ENCODE measurements at regions not wholly inside any gene's neighbourhood (a gene's known extent, or its start where the extent isn't known, plus 50 kb on each side); places are given as distances from the start of the nearest gene placed in this dataset.

DNA sequence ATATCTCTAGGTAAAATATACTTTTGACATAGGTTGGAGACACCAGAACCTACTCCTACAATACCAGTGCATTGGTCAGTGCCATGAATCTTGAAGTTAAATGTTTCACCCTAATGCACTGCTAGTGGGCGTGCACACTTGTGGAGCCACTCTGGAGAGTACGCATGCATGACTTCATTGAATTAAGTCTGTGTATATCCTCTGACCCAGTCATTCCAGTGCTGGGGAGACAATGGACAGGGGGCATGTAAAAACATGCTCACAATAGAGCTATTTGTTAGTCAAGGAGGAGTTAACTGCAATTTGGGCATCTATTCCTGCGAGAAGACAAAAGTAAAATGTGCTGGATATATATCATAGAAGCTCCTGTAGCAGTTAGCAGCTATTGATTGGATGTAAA is 335.4 kb upstream of the NCAM1 start:
- Histone ChIP-seq H3K9ac (ENCODE audit: low read length) (no peak overlapping the region), H4K20me1 (ENCODE audit: insufficient read depth, low read length) (no peaks in the 10 kb centered on the region), H3K27me3 (ENCODE audit: low read depth, low read length) (peaks cover 22% of the 10 kb centered on the region; the same call in 1 of the 2 replicates), H3K36me3 (replicated peaks; ENCODE audit: low read depth, low read length) (no peaks in the 10 kb centered on the region), H3K4me3 (ENCODE audit: low read length) (no peak overlapping the region), H3K9me3 (ENCODE audit: insufficient read depth, low read length) (no peaks in the 10 kb centered on the region), H3K4me1 (ENCODE audit: low read length) (peaks cover 2% of the 10 kb centered on the region; the same call in 1 of the 2 replicates), H3K79me2 (ENCODE audit: low read length) (no peaks in the 10 kb centered on the region), H2AFZ (ENCODE audit: low read depth, low read length) (no peak overlapping the region), H3K4me2 (ENCODE audit: low read length) (no peak overlapping the region), H3K27ac (ENCODE audit: low read length) (no peak overlapping the region)
- TF ChIP-seq, protein P1, sequence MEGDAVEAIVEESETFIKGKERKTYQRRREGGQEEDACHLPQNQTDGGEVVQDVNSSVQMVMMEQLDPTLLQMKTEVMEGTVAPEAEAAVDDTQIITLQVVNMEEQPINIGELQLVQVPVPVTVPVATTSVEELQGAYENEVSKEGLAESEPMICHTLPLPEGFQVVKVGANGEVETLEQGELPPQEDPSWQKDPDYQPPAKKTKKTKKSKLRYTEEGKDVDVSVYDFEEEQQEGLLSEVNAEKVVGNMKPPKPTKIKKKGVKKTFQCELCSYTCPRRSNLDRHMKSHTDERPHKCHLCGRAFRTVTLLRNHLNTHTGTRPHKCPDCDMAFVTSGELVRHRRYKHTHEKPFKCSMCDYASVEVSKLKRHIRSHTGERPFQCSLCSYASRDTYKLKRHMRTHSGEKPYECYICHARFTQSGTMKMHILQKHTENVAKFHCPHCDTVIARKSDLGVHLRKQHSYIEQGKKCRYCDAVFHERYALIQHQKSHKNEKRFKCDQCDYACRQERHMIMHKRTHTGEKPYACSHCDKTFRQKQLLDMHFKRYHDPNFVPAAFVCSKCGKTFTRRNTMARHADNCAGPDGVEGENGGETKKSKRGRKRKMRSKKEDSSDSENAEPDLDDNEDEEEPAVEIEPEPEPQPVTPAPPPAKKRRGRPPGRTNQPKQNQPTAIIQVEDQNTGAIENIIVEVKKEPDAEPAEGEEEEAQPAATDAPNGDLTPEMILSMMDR (IDR thresholded peaks at IDR 0.05; ENCODE audit: low read depth, low read length) = no peak
- no peak for TF ChIP-seq EZH2phosphoT487 (IDR thresholded peaks at IDR 0.05; ENCODE audit: low read depth)

DNA sequence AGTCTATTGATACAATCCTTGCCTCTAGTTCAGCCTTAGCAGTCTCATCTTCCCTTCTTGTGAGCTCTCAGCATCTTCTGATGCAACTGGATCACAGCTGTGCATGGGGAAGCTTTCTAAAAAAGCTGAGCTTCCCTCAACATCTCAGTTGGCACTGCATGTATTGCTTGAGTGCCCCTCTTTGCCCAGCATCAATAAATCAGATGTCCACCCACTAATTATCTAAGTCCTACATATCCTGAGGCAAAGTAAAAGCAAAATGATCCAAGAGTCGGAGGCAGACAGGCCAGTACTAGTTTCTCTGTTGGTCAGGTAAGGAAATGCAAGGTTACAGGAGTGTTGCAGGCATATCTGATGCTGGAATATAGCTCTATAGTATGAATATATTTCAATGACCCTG is 334.5 kb upstream of the NCAM1 start:
- no peak overlapping the region for H3K4me3 ChIP-seq (ENCODE audit: low read length)
- no peak overlapping the region for H3K4me2 ChIP-seq (ENCODE audit: low read length)
- no peaks in the 10 kb centered on the region for H3K9me3 ChIP-seq (ENCODE audit: insufficient read depth, low read length)
- H3K4me1 ChIP-seq (ENCODE audit: low read length) = peaks cover 2% of the 10 kb centered on the region; the same call in 1 of the 2 replicates
- TF ChIP-seq, protein P1 (IDR thresholded peaks at IDR 0.05; ENCODE audit: low read depth, low read length) = no peak
- TF ChIP-seq EZH2phosphoT487 (IDR thresholded peaks at IDR 0.05; ENCODE audit: low read depth) = no peak
- peaks cover 22% of the 10 kb centered on the region; the same call in 1 of the 2 replicates for H3K27me3 ChIP-seq (ENCODE audit: low read depth, low read length)
- H3K79me2 ChIP-seq (ENCODE audit: low read length) = no peaks in the 10 kb centered on the region
- H2AFZ ChIP-seq (ENCODE audit: low read depth, low read length) = no peak overlapping the region
- H3K9ac ChIP-seq (ENCODE audit: low read length) = no peak overlapping the region
- H3K27ac ChIP-seq (ENCODE audit: low read length) = no peak overlapping the region
- no peaks in the 10 kb centered on the region for H4K20me1 ChIP-seq (ENCODE audit: insufficient read depth, low read length)
- H3K36me3 ChIP-seq (replicated peaks; ENCODE audit: low read depth, low read length) = no peaks in the 10 kb centered on the region

DNA sequence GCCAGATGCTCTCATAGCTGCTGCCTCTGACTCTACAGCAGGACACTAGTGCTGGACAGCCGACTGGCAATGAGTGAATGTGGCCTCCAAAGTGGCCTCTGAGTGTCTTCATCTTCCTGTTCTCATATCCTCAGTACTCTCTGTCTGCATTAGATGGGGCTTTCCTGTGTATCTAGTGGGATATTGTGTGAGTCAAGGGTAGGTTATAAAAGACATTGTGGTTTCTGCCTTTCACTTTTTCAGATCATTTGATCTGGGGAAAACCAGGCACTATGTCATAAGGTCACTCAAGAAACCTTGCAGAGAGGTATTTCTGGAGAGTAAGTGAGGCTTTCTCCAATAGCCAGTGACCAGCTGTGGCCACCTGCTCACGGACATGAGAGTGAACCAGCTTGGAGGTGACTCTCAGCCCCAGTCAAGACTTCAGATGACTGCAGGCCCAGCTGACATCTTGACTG is 333.6 kb upstream of the NCAM1 start:
- Histone ChIP-seq H3K79me2 (ENCODE audit: low read length) (no peaks in the 10 kb centered on the region), H3K9me3 (ENCODE audit: insufficient read depth, low read length) (no peaks in the 10 kb centered on the region), H3K36me3 (replicated peaks; ENCODE audit: low read depth, low read length) (no peaks in the 10 kb centered on the region), H3K27me3 (ENCODE audit: low read depth, low read length) (peaks cover 24% of the 10 kb centered on the region; the same call in 1 of the 2 replicates), H3K4me1 (ENCODE audit: low read length) (peaks cover 2% of the 10 kb centered on the region; the same call in 1 of the 2 replicates), H4K20me1 (ENCODE audit: insufficient read depth, low read length) (no peaks in the 10 kb centered on the region), H3K4me2 (ENCODE audit: low read length) (no peak overlapping the region), H3K4me3 (ENCODE audit: low read length) (no peak overlapping the region), H3K9ac (ENCODE audit: low read length) (no peak overlapping the region), H2AFZ (ENCODE audit: low read depth, low read length) (no peak overlapping the region), H3K27ac (ENCODE audit: low read length) (no peak overlapping the region)
- TF ChIP-seq EZH2phosphoT487 (IDR thresholded peaks at IDR 0.05; ENCODE audit: low read depth) = no peak
- TF ChIP-seq, protein P1 (IDR thresholded peaks at IDR 0.05; ENCODE audit: low read depth, low read length) = no peak

DNA sequence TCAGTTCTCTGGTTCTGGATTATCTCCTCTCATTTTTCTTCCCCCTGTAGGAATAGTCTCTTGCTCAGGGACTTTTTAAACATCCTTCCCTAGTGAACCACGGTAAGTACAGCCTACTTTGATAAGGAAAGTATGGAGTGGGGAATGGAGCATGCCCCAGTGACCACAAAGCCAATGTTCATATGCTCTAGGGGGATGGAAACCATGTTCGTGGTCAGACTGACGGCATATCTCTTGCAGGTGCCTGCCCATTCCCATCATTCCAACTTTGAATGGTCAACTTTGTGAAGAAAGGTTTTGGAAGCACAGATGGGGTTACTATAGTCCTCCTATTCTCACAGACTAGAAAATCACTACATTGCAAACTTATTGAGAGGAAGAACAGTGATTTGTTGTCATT is 332.5 kb upstream of the NCAM1 start:
- Histone ChIP-seq H3K9me3 (ENCODE audit: insufficient read depth, low read length) (no peaks in the 10 kb centered on the region), H3K4me3 (ENCODE audit: low read length) (no peak overlapping the region), H3K79me2 (ENCODE audit: low read length) (no peaks in the 10 kb centered on the region), H3K27me3 (ENCODE audit: low read depth, low read length) (peaks cover 30% of the 10 kb centered on the region), H2AFZ (ENCODE audit: low read depth, low read length) (no peak overlapping the region), H3K9ac (ENCODE audit: low read length) (no peak overlapping the region), H3K4me2 (ENCODE audit: low read length) (no peak overlapping the region), H3K27ac (ENCODE audit: low read length) (no peak overlapping the region), H3K36me3 (replicated peaks; ENCODE audit: low read depth, low read length) (no peaks in the 10 kb centered on the region), H3K4me1 (ENCODE audit: low read length) (no peaks in the 10 kb centered on the region), H4K20me1 (ENCODE audit: insufficient read depth, low read length) (no peaks in the 10 kb centered on the region)
- TF ChIP-seq, protein P1 (IDR thresholded peaks at IDR 0.05; ENCODE audit: low read depth, low read length) = no peak
- no peak for TF ChIP-seq EZH2phosphoT487 (IDR thresholded peaks at IDR 0.05; ENCODE audit: low read depth)

Measured in OCI-LY3 (cell line).